GM19035 (cell line): ENCODE measurements at regions not wholly inside any gene's neighbourhood (a gene's known extent, or its start where the extent isn't known, plus 50 kb on each side); places are given as distances from the start of the nearest gene placed in this dataset.

ENCODE experiments used
- ATAC-seq: cut with Tn5 transposase; IDR thresholded peaks from one replicate; pipeline ENCODE4 v1.9.1; 2021; ENCODE audit not compliant: unreplicated experiment

DNA sequence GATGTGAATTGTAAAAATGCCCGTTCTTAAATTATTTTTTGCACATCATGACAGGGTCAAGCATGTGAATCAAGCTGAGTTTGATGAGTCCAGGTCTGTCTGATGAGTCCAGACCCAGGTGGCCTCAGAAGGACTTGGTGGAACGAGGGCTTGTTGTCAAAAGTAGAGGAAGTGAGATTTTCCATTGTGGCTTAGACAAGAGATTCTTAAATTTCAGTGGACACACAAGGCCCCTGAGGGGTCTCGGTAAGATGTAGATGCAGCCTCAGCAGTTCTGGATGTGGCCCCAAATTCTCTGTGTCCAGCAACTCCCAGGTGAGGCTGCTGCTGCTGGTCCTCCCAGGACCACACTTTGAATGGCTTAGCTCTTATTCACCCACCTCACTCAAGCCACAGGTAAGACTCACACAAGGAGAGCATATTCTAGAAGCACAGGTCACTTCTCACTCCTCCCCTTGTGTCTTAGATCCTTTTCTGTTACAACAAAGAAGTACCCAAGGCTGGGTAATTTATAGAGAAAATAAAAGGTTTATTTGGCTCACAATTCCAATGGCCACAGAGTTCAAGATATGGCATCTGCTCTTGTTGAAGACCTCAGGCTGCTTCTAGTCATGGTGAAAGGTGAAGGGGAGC, 98.8 kb downstream of the GGTLC2 start:
- ATAC-seq: no peak

DNA sequence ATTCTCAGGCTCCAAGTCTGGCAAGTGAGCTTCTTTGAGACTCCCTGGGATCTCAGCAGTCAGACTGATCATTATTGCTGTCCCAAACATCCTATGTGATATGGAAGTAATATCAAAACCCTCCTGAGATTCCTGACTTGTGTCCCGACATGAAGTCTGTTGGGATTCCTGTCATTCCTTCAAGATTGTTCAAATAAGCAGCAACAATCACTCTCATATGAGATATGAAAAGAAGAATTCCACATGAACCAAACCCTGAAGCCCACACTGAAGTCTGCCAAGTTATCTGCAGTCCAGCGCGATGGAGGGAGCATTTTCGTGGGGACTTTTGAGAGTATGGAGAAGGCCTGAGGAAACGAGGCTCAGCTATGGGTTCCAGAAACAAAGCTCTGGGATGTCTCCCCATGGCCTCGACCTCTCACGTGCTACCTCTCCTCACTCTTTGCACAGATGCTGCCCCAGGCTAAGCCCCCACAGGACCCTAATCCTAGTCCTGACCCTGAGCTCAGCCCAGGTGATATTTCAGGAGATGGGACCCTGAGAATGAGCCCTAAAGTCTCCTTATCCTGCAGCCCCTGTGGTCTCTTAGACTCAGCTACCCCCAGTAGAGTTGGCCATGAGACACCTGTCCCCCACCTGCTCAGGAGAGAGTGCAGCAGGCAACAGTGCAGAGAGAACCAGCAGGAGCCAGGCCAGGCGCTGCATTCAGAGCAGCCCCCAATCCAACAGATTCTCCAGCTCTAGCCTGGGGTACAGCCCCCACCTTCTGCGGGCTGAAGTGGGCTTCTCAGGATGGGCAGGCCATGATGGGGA, 100.2 kb downstream of the GGTLC2 start:
- no peak for ATAC-seq

DNA sequence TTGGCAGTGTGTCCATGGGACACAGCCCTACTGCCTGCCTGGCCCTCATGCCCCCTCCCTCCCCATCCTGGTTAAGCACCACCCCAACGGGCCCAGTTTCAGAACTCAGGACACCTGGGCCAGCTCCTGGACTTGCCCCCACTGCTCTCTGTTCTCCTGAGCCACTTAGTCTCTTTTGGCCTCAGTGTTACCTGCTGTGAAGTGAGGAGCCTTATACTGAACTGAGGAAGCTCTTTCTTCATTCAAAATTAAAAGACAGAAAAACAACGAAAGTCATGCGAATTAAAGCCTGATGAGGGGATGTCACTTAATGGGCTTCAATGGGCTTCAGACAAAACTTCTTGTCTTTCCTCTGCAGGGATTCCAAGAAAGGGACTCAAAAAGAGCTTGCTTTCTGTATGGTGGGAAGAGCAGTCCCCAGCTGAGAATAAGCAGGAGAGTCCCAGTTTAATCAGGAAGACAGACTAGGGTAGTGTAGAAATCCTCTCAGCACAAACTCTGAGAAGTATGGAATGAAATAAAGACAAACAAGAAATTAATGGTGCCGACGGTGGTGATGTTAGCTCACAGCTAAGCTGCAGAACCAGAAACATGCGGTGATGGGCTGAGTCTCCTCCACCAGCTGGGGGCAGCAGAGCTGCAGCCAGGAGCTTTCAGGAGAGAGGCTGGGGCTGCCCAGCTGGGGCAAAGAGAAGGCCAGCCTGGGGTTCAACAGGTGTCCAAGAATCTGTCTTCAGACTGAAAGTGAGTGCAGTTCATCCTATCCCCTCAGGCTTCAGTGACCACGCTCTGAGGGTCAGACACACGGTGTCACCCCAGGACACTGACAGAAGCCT, 101.0 kb downstream of the GGTLC2 start:
- ATAC-seq: no peak

DNA sequence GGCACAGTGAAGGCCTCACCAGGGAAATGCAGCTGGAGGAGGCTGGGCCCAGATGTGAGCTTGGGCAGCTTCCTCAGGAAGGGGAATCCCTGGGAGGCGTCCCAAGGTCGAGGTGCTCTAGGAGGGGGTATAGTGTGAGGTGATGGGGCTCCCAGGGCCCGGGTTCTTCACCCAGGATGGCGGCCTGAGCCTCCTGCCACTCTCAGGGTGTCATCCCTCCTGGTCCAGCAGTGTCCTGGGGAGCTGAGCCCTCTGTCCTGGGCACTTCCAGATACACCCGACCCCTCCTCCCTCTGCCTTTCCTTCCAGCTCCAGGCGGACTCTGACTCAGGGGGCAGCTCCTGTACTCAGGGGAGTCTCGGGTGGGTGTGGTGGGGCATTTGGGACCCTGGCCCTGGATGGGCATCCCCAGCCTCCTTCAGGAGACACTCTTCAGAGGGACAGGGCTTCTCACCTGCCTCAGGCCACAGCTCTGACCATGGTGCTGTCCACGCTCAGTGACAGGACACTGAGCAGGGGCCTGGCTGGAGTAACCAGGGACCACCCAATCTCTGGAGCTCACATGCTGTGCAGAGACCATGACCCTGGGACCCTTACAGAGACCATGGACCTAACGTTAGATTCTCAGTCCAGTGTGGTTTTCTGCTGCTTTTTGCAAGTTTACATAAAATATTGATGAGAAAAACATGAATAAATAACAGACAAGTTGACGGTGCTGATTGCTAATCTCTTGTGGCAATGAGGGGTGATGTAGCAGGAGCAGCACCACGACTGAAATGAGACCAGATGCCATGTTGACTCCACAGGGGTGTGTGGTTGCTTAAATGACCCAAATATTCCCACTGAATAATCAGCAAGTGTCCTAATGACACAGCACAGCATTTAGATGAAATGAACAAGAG, 101.9 kb downstream of the GGTLC2 start:
- ATAC-seq: no peak

DNA sequence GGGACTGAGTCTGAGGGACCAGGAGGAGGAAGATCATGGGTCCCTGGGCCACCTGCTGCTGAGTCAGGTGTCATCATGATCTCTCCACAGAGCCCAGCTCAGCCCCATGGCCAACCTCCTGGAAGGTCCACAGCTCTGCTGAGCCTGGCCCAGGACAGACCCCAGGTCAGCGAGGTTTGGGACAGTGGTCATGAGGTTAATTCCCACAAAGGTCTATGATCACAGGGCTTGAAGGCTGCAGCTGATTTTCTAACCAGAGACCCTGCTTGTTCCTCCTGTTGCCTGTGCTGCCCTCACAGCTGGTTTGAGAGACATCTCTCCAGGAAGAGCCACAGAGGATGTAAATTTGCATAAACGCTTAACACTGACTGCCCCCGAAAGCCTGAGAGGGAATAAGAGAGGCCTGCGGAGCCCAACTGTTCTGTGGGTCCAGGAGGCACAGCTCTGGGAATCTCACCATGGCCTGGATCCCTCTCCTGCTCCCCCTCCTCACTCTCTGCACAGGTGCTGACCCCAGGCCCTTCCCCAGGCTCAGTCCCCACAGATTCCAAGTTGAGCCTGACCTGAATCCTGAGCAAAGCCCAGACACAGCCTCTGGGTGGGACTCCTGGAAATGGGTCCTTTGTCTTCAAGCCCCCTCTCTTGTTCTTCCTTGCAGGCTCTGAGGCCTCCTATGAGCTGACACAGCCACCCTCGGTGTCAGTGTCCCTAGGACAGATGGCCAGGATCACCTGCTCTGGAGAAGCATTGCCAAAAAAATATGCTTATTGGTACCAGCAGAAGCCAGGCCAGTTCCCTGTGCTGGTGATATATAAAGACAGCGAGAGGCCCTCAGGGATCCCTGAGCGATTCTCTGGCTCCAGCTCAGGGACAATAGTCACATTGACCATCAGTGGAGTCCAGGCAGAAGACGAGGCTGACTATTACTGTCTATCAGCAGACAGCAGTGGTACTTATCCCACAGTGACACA, 102.8 kb downstream of the GGTLC2 start:
- ATAC-seq: no peak

DNA sequence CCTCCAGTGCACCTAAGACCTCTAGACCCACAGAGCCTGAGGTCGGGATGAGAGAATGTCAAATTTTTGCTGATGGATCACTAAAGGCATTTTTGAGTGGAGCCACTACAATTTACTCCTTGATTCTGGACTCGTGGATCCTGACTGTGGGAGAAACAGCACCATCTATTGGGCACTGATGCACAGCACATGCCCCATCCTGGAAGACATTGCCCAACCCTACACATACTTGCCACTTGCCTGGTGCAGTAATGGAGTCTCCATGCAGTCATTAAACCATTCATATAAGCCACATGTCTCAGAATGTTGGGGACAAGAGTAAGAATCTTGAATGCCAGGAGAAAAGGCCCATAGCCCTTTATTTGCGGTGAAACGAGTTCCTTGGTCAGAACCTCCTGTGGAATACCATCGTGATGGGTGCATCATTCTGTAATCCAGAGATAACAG, 103.9 kb downstream of the GGTLC2 start:
- ATAC-seq: no peak

DNA sequence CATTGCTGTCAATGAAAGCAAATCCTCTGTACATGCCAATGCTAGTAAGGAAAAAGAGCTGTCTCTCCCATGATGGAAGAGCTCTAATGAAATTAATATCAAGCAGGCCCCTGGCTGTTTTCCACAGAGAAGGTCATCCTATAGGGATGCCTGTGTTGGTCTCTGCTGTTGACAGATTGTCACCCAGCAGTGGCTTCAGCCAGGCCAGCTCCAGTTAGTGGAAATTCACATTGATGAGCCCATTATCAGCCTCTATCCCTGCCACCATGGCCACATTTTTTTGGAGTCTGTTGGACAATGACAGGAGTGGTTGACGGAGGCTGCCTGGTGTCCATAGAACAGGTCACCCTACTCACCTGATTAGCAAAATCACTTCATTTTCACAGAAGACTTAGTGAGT, 104.3 kb downstream of the GGTLC2 start:
- no peak for ATAC-seq

DNA sequence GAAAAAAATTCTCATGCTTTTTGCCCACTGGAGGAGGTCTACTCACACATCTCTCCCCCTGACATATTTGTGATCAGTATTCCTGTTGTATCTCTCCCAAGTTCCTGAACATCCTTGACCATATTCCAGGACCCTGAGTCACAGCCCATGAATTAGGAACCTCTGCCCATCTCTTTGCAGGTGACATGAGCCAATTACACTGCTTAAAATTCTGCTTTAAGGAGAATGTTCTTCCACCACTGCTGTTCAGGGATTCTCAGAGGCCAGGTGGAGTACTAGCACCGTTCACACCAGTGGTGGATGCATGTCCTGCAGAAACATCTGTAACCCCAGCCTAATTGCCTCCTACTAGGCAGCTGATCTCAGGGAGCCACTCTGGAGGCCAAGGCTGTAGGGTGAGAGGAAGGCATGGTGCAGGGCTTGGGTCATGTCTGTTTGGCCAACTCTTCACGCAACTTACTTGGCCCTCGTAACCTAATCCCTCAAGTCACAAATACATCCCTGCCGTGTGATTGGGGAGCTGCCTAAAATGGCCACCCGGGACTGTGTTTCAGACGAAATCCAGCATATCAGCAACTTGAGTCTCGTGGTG, 104.8 kb downstream of the GGTLC2 start:
- no peak for ATAC-seq

DNA sequence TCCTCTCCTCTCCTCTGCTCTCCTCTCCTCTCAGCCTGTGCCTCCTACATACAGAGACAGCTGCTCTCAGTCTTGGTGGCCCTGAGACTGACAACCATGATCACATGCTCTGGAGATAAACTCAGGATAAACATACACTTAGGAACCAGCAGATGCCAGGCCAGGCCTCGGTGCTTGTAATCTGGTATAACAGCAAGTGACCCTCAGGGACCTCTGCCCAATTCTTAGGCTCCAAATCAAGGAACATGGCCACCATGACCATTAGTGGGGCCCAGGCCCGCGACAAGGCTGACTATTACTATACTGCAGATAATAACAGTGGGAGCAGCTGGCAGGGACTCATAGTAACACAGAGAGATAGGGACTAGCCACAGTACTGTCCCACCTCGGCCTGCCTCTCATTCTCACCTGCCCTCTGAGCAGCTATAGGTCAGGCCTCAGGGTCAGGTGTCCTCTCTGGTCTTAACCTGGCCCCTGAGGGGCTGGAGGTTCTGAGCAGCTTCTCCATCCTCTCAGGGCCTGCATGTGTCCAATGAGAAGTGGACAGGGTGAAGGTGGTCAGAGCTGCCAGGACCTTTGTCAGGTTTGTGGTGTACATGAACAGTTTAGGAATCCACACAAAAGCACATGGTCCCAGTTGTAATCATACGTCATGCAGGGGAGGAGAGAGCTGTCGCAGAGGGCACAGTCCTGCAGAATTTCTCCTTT, 106.1 kb downstream of the GGTLC2 start:
- ATAC-seq: no peak

DNA sequence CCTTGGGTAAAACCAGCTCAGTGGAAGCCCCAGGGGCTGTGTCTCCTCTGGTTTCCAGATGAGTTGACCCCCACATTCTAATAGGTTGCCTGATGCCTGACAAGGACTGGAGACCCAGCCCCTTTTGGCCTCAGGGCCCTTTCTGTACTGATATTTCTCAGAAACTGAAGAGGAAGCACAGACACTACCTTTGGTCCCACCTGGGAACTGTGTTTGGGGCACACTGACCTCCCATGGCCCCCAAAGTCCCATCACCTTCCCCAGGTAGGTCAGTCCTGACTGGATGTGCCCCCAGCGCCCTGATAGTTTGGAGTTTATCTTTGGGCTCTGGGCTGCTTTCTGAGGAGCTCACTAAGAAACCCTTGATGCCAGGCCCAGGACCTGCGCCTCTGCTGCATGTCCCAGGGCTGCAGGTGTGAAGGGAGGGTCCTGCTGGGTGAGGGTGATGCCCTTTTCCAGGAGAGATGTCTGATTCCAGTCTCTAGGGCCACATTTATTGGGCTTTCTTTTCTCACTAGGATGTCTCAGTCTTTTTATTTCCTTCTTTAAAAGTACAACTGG, 106.7 kb downstream of the GGTLC2 start:
- ATAC-seq: no peak

DNA sequence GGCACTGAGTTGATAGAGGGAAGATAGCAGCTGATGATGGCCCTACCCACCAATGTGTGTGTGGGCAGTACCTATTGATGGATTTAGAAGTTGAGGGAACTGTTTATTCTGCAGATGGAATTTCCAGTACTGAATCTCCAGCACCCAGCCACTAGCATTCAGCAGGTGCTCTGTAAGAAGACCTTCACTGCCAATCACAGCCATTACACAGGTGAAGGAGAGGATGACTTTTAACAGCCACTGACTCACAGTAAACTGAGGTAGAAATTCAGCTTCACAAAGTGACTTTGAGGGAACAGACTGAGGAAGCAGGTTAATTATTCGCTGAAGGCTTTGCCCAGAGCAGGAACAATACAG, 107.8 kb downstream of the GGTLC2 start:
- ATAC-seq: no peak

DNA sequence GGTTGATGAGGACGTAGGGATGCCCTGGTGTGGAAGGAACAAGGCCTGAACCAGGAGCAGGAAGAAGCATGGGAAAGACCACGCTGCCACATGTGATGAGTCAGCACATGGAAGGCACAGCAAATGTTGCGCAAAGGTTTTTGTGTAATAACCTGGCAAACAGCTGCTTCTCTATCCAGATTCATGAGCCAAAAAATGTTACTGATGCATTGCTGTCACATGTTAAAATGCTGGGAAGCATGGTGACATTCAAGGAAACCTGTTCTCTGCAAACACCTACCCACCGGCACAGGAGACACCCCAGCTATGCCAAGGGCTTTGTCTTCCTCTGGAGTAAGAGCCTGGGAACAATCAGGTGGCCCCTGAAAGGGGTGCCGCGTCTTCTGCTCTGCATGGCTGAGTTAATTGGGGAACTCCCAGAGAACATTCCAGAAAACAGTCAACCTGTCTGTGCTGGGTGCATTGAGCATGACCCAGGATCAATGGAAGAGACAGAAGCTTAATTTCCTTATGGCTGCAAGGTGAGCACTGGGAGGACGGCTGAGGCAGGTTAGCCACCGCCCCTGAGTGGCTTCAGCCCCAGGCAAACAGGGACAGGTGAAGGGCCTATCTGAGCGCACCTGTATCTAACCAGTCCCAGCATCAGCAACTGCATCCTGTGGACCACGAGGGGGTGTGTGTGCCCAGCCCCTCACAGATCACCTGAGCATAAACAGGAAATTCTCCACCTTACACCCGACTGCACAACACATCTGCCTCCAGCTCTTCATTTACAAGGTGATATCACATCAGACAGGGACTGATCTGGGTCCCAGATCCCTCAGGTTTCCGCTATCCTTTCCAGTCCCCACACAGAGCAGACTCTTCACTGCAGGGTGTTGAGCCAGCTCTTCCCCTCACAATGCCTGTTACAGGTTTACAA, 108.4 kb downstream of the GGTLC2 start:
- no peak for ATAC-seq

DNA sequence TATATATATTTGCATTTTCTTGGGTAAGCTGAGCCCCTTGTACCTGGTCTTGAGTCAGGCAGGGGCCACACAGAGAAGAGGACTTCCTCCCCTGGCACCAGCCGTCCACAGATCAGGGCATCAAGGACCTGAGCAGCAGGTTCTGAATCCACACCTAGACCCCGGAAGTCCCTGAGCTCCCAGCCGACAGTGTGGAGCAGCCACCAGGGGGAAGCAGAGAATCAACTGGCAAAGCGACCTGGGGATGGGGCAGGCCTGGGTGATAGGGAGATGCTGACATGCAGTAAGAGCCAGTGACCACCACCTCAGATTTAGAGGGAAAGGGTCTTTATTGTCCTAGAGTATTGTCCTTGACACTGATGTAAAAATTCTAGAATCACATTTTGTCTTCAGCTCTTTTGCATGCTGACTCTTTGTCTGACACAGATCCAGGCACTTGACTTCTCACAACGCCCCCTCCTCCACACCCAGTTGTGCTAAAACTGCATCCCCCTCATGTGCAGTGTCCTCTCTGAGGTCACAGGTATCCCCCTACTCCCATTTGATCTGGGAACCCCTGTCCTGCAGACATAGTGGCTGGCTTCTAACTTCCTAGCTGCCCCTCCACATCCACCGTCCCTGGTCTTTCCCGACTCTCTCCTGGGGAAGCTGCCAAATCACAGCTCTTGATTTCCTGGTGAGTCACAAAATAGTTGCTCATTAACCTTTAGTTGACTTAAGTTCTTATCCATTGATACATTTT, 109.3 kb downstream of the GGTLC2 start:
- ATAC-seq: no peak

DNA sequence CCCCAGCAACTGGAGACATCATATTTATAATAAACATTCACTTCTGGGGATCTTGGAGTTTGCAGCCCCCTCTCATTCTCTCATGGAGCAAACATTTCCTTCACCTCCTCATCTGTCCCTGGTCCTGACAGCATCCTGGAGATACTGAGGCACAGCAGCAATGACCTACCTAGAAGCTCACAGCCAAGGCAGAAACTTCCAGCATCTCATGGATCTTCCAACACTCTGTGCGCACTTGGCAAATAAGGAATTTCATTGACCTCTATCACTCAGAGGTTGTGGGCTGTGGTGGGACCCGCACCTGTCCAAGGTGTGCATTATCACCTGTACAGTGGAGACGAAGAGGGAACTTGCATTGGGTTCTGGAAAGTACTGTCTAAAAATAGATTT, 109.8 kb downstream of the GGTLC2 start:
- no peak for ATAC-seq

DNA sequence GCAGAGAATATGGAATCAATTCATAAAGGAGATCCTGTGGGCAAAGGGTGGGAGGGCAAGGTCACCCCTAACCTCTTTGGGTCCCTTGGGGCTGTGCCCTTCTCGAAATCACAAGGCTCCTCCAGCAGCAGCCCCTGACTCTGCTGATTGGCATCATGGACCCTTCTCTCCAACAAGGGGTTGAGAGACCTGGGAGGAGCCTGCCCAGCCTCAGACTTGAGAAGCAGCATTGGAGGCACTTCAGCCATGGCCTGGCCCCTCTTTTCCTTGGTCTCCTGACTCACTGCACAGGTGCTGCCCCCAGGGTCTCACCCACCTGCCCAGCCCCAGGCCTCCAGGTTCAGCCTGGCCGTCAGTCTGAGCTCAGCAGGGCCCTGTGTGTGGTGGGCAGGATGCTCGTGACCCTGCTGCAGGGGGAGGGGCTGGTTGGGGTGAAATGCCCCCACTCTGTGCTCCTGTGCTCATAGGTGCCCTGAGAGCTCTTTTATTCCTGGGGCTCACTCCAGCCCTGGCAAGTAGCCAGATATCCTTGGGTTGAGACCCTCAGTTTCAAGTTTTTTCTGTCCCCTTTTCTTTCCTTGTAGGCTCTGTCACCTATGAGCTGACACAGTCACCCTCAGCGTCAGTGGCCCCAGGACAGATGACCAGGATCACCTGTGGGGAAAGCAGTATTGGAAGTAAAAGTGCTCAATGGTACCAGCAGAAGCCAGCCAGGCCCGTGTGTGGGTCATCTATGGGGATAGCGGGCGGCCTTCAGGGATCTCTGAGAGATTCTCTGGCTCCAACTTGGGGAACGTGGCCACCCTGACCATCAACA, 110.8 kb downstream of the GGTLC2 start:
- no peak for ATAC-seq

DNA sequence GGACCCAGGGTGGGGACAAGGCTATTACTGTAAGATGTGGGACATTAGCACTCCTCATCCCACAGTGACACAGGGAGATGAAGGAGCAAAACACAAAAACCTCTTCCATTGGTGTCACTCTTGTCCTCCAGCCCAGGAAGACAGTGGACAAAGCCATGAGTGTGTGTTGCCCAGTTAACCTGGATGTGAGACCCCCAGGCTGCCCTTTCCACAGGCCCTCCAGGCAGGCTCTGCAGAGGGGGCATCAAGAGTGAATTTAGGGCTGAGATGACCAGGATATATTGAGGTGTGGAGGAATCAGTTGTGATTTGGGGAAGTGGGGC, 111.3 kb downstream of the GGTLC2 start:
- no peak for ATAC-seq
